ENCODE measurements at regions not wholly inside any gene's neighbourhood (a gene's known extent, or its start where the extent isn't known, plus 50 kb on each side); places are given as distances from the start of the nearest gene placed in this dataset.

DNA sequence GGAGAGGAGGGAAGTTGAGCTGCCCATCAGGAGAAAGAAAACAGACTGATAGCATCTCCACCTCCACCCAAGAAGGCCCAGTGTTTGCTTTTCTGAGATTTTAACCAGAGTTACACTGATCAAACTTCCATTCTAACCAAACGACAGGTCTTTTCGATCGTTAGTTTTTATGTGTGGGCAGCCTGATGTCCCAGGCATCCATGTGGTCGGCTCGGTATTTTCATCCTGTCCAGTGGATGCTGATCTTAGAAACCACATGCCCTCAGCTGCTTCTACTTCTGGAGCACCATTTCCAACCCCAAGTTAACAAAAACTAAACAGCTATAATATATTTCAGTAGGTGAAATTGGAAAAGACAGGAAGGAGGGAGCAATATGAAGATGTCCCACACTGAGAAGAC, 536.8 kb upstream of the JAG1 start:
- 94% methylated on average over 5 of the region's 5 CpGs for WGBS
- DNase-seq (ENCODE audit: low read depth in 6 of 9, low spot score in 9 of 9): no peak

DNA sequence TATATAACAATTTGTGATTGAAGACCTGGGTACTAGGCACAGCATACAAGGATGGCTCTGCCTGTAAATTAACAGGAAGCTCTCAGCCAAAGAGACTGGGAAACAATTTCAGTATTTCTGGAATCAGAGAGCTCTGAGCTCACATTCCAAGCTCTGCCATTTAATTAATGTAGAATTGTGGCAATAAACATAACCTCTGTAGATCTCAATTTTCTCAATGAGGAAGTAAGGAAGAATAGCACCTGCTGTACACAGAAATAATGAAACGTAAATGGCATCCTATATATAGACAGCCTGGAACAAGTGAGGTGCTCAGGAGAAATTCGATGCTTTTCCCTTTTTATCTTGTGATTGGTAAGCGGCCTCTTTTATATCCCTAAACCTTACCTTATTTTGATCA, 538.5 kb upstream of the JAG1 start:
- no peak for DNase-seq (ENCODE audit: low read depth in 6 of 9, low spot score in 9 of 9)
- H3K9me3 ChIP-seq (ENCODE audit: control insufficient read depth in 2 of 2, insufficient read depth in 1 of 2, low read length in 1 of 2): no peaks in the 10 kb centered on the region
- no peak overlapping the region for H3K4me3 ChIP-seq (ENCODE audit: low read length in 2 of 2)
- no peaks in the 10 kb centered on the region for H3K27me3 ChIP-seq (ENCODE audit: control insufficient read depth in 2 of 2, insufficient read depth in 1 of 2, low read length in 1 of 2)
- no peak overlapping the region for H3K27ac ChIP-seq (ENCODE audit: low read depth in 1 of 2, low read length in 1 of 2)
- H3K4me1 ChIP-seq (ENCODE audit: control insufficient read depth in 2 of 2, insufficient read depth in 2 of 2, low read length in 2 of 2): no peaks in the 10 kb centered on the region
- WGBS: 85% methylated on average over 3 of the region's 3 CpGs
- H3K36me3 ChIP-seq (ENCODE audit: control insufficient read depth in 2 of 2, insufficient read depth in 2 of 2, low read length in 1 of 2): no peaks in the 10 kb centered on the region

More for the DNA sequence above, 536.8 kb upstream of the JAG1 start:
- Histone ChIP-seq H3K4me1 (ENCODE audit: control insufficient read depth in 2 of 2, insufficient read depth in 2 of 2, low read length in 2 of 2) (no peaks in the 10 kb centered on the region), H3K9me3 (ENCODE audit: control insufficient read depth in 2 of 2, insufficient read depth in 1 of 2, low read length in 1 of 2) (no peaks in the 10 kb centered on the region), H3K27ac (ENCODE audit: low read depth in 1 of 2, low read length in 1 of 2) (no peak overlapping the region), H3K27me3 (ENCODE audit: control insufficient read depth in 2 of 2, insufficient read depth in 1 of 2, low read length in 1 of 2) (no peaks in the 10 kb centered on the region), H3K36me3 (ENCODE audit: control insufficient read depth in 2 of 2, insufficient read depth in 2 of 2, low read length in 1 of 2) (no peaks in the 10 kb centered on the region), H3K4me3 (ENCODE audit: low read length in 2 of 2) (no peak overlapping the region)

DNA sequence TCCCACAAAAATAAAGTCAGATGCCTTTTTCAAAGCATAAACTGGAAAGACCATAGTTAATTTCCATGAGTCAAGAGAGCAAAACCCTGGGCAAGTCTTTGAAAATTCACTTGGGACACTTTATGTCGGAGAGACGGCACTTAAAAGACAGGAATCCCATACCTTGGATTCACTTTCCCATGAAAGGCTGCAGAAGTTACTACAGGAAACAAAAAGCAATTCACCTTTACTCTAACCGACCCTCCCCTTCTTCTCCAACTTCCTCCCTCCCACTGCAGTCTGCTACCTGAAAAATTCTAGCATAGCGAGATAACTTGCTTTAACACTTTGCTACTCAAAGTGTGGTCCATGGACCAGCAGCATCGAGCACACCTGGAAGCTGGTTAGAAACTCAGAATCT, 539.1 kb upstream of the JAG1 start:
- no peak for DNase-seq (ENCODE audit: low read depth in 6 of 9, low spot score in 9 of 9)
- Histone ChIP-seq H3K4me3 (ENCODE audit: low read length in 2 of 2) (no peak overlapping the region), H3K36me3 (ENCODE audit: control insufficient read depth in 2 of 2, insufficient read depth in 2 of 2, low read length in 1 of 2) (no peaks in the 10 kb centered on the region), H3K9me3 (ENCODE audit: control insufficient read depth in 2 of 2, insufficient read depth in 1 of 2, low read length in 1 of 2) (no peaks in the 10 kb centered on the region), H3K27ac (ENCODE audit: low read depth in 1 of 2, low read length in 1 of 2) (no peak overlapping the region), H3K4me1 (ENCODE audit: control insufficient read depth in 2 of 2, insufficient read depth in 2 of 2, low read length in 2 of 2) (no peaks in the 10 kb centered on the region), H3K27me3 (ENCODE audit: control insufficient read depth in 2 of 2, insufficient read depth in 1 of 2, low read length in 1 of 2) (no peaks in the 10 kb centered on the region)
- 84% methylated on average over 5 of the region's 5 CpGs for WGBS

DNA sequence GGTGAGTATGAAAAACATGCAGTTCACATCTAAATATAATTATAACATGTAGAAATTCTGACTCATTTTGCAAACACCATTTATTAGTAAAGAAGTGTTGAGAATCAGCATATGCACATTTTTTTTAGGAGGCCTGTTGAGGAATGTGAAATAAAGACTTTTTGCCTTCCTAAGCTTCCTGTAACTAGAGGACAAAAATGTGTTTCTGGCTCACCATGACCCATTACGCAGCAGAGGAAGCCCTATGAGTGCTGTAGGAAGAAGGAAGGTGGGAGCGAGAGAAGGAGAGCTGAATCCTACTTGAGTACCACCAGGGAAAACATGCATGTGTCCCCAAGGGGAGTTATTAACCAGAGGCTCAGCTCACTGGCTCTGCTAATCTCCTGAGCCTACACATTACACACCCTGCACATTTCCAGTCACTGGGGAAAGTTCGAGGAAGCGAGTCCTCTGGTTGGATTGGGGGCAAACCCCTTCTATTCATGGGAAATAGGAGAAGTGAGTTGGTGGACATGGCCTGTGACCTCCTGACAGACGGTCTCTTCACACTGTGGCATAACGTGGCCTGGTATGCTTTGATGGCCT, 540.5 kb upstream of the JAG1 start:
- WGBS: 94% methylated on average over 6 of the region's 6 CpGs
- H3K27me3 ChIP-seq (ENCODE audit: control insufficient read depth in 2 of 2, insufficient read depth in 1 of 2, low read length in 1 of 2): no peaks in the 10 kb centered on the region
- DNase-seq (ENCODE audit: low read depth in 6 of 9, low spot score in 9 of 9): no peak

DNA sequence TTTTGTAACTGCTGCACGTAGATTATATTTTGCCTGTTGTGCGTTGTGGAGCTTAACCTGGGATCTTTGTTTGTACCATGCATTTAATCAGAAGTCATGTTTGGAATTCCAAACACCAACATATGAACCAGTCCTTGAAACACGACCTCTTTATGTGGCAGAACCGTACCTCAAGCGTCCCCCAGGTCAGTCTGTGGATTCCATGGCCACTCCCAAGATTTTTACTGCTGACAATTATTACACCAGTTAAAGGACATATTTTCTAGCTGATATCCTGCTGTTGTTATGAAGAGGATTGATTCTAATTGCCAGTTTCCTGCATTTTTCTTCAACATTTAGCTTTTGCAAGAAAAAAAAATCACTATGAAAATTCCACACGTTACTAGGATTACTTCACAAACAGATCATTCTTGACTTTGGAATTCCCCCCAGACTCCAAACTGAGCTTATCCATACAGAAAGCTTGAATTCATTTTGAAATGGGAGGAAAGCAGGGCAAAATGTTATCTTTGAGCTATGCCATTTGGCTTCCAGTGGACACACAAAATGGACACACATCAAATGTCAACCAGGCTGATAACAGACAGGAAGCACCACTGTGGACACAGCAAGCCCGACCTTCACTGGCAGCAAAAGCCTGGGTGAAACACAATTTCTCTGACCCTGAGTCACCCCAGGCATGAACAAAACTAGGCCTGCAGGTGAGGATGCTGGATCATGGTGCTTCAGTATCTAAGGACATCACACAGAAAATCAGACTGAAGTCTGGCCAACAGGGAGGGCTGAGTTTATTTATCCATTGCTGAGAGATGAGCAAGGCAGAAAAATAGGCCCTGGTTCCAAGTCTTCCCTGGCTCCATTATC, 542.9 kb upstream of the JAG1 start:
- Histone ChIP-seq H3K9me3 (ENCODE audit: control insufficient read depth in 2 of 2, insufficient read depth in 1 of 2, low read length in 1 of 2) (no peaks in the 10 kb centered on the region), H3K27ac (ENCODE audit: low read depth in 1 of 2, low read length in 1 of 2) (peak overlapping the region in 1 of 2 donors; percentile 33), H3K36me3 (ENCODE audit: control insufficient read depth in 2 of 2, insufficient read depth in 2 of 2, low read length in 1 of 2) (no peaks in the 10 kb centered on the region), H3K27me3 (ENCODE audit: control insufficient read depth in 2 of 2, insufficient read depth in 1 of 2, low read length in 1 of 2) (no peaks in the 10 kb centered on the region), H3K4me1 (ENCODE audit: control insufficient read depth in 2 of 2, insufficient read depth in 2 of 2, low read length in 2 of 2) (no peaks in the 10 kb centered on the region), H3K4me3 (ENCODE audit: low read length in 2 of 2) (no peak overlapping the region)
- 90% methylated on average over 7 of the region's 7 CpGs for WGBS
- peak in 1 of 9 donors; percentile 5 for DNase-seq (ENCODE audit: low read depth in 6 of 9, low spot score in 9 of 9)

More for the DNA sequence above, 540.5 kb upstream of the JAG1 start:
- Histone ChIP-seq H3K36me3 (ENCODE audit: control insufficient read depth in 2 of 2, insufficient read depth in 2 of 2, low read length in 1 of 2) (no peaks in the 10 kb centered on the region), H3K4me1 (ENCODE audit: control insufficient read depth in 2 of 2, insufficient read depth in 2 of 2, low read length in 2 of 2) (no peaks in the 10 kb centered on the region), H3K27ac (ENCODE audit: low read depth in 1 of 2, low read length in 1 of 2) (no peak overlapping the region), H3K4me3 (ENCODE audit: low read length in 2 of 2) (no peak overlapping the region), H3K9me3 (ENCODE audit: control insufficient read depth in 2 of 2, insufficient read depth in 1 of 2, low read length in 1 of 2) (no peaks in the 10 kb centered on the region)

DNA sequence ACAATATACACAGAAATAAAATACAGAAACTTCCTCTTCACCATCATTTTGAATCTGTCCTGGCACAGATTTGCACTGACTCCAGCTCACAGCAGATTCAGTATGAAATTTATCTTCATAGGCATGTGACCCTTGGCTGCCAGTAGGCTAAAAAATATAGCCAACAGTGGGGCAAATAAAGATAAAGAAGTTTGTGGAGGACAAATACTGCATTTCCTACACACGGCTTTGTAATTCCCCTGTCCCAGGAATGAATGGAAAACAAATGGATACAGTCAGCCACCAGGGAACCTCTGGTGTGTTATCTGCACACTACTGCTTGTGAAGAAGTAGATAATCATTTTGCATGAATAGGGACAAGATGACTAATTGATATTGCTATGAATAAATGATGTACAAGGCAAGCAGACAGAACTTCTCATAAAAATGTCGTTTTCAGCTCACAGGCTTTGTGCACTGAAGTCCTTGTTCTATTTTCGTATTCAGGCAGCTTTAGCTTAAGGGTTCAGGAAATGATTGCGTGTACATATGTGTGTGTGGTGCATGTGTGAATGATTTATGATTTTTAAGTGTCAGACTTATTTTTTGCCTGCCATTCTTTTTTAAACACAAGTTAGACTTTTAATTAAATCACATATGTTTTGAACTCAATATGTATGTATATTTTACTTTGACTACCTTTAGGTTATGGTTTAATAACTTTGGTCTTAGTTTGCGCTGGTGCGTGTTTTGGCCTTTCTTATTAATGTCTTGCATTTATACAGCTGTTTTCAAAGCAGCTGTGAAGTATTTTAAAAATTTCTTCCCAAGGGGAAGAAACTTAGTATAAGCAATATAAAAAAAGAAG, 543.8 kb upstream of the JAG1 start:
- Histone ChIP-seq H3K4me1 (ENCODE audit: control insufficient read depth in 2 of 2, insufficient read depth in 2 of 2, low read length in 2 of 2) (no peaks in the 10 kb centered on the region), H3K36me3 (ENCODE audit: control insufficient read depth in 2 of 2, insufficient read depth in 2 of 2, low read length in 1 of 2) (no peaks in the 10 kb centered on the region), H3K4me3 (ENCODE audit: low read length in 2 of 2) (no peak overlapping the region), H3K27me3 (ENCODE audit: control insufficient read depth in 2 of 2, insufficient read depth in 1 of 2, low read length in 1 of 2) (no peaks in the 10 kb centered on the region), H3K9me3 (ENCODE audit: control insufficient read depth in 2 of 2, insufficient read depth in 1 of 2, low read length in 1 of 2) (no peaks in the 10 kb centered on the region), H3K27ac (ENCODE audit: low read depth in 1 of 2, low read length in 1 of 2) (peak overlapping the region in 1 of 2 donors; percentile 33)
- 35% methylated on average over 6 of the region's 6 CpGs for WGBS
- no peak for DNase-seq (ENCODE audit: low read depth in 6 of 9, low spot score in 9 of 9)

DNA sequence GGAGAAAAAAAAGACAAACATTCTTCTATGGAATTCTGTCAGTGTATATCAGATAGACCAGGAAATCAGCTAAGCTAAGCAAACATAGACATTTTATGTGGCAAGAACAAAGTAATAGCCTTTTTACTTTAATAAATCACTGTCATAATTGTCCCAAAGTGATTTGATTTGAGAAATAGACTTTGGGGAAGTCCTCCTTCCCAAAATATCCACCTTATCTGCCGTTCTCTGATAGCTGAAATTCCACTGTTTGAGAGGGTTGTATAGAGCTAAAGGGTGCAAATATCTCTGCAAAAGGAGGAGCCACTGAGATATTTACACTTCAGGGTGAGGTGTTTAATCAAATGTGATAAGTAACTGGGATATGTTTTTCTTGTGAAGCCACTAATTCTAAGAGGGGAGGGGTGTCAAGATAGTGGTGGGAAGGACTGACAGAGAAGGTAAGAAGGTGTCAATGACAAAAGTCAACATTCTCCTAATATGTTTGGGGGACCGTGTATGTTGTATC, 544.4 kb upstream of the JAG1 start:
- Histone ChIP-seq H3K36me3 (ENCODE audit: control insufficient read depth in 2 of 2, insufficient read depth in 2 of 2, low read length in 1 of 2) (no peaks in the 10 kb centered on the region), H3K27me3 (ENCODE audit: control insufficient read depth in 2 of 2, insufficient read depth in 1 of 2, low read length in 1 of 2) (no peaks in the 10 kb centered on the region), H3K4me3 (ENCODE audit: low read length in 2 of 2) (no peak overlapping the region), H3K27ac (ENCODE audit: low read depth in 1 of 2, low read length in 1 of 2) (no peak overlapping the region), H3K4me1 (ENCODE audit: control insufficient read depth in 2 of 2, insufficient read depth in 2 of 2, low read length in 2 of 2) (no peaks in the 10 kb centered on the region), H3K9me3 (ENCODE audit: control insufficient read depth in 2 of 2, insufficient read depth in 1 of 2, low read length in 1 of 2) (no peaks in the 10 kb centered on the region)
- no peak for DNase-seq (ENCODE audit: low read depth in 6 of 9, low spot score in 9 of 9)
- 68% methylated on average over 2 of the region's 2 CpGs for WGBS

DNA sequence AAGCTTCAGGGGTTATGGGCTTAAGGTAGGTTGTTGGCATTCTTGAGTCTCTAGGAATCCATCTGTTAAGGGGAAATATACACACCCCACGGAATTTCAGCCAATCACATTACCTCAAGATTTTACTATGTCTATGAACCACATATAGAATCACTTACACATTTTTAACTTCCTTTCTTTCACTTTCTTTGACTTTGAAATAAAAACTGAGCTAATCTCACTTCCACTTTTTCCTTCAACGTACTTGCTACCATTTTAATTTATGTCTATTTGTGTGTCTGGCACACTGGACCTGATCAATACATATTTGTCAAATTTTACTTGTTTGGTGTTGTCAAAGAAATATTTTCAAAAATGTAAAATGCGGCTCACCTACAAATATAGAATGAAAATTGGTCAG, 545.4 kb upstream of the JAG1 start:
- Histone ChIP-seq H3K9me3 (ENCODE audit: control insufficient read depth in 2 of 2, insufficient read depth in 1 of 2, low read length in 1 of 2) (no peaks in the 10 kb centered on the region), H3K27ac (ENCODE audit: low read depth in 1 of 2, low read length in 1 of 2) (no peak overlapping the region), H3K4me3 (ENCODE audit: low read length in 2 of 2) (no peak overlapping the region), H3K36me3 (ENCODE audit: control insufficient read depth in 2 of 2, insufficient read depth in 2 of 2, low read length in 1 of 2) (no peaks in the 10 kb centered on the region), H3K4me1 (ENCODE audit: control insufficient read depth in 2 of 2, insufficient read depth in 2 of 2, low read length in 2 of 2) (no peaks in the 10 kb centered on the region), H3K27me3 (ENCODE audit: control insufficient read depth in 2 of 2, insufficient read depth in 1 of 2, low read length in 1 of 2) (no peaks in the 10 kb centered on the region)
- 65% methylated on average over 3 of the region's 3 CpGs for WGBS
- DNase-seq (ENCODE audit: low read depth in 6 of 9, low spot score in 9 of 9): no peak

DNA sequence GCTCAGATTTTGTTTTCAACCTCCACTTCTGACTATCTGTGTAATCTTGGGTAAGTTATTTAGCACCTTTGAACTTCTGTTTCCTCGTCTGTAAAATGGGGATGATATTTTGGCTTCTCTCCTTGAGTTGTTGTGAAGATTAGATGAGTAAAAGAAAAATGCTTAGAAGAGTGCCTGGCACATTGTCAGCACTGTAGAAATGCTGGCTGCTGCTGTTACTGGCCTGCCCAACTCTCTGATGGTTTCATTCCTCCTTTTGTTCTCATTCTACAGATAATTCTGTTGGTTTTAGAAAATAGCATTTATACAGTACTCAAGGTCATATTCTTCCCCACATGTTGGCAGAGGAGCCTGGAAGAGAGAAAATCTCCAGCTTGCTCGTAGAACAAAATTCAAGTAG, 547.2 kb upstream of the JAG1 start:
- H3K27ac ChIP-seq (ENCODE audit: low read depth in 1 of 2, low read length in 1 of 2): no peak overlapping the region
- DNase-seq (ENCODE audit: low read depth in 6 of 9, low spot score in 9 of 9): no peak
- no peak overlapping the region for H3K4me3 ChIP-seq (ENCODE audit: low read length in 2 of 2)
- no peaks in the 10 kb centered on the region for H3K9me3 ChIP-seq (ENCODE audit: control insufficient read depth in 2 of 2, insufficient read depth in 1 of 2, low read length in 1 of 2)
- H3K36me3 ChIP-seq (ENCODE audit: control insufficient read depth in 2 of 2, insufficient read depth in 2 of 2, low read length in 1 of 2): no peaks in the 10 kb centered on the region
- no peaks in the 10 kb centered on the region for H3K4me1 ChIP-seq (ENCODE audit: control insufficient read depth in 2 of 2, insufficient read depth in 2 of 2, low read length in 2 of 2)
- 83% methylated on average over 2 of the region's 2 CpGs for WGBS
- H3K27me3 ChIP-seq (ENCODE audit: control insufficient read depth in 2 of 2, insufficient read depth in 1 of 2, low read length in 1 of 2): no peaks in the 10 kb centered on the region
